GM12873 (cell line): ENCODE measurements at regions not wholly inside any gene's neighbourhood (a gene's known extent, or its start where the extent isn't known, plus 50 kb on each side); places are given as distances from the start of the nearest gene placed in this dataset.

Experiments
- CTCF ChIP-seq: IDR thresholded peaks from 2 replicates; pipeline ENCODE4 v1.5.1; 2012; ENCODE audit warnings: low read depth, mild to moderate bottlenecking, moderate library complexity, low read length, control low read depth; ENCODE audit not compliant: insufficient read depth; ENCODE audit errors: missing control alignments

DNA sequence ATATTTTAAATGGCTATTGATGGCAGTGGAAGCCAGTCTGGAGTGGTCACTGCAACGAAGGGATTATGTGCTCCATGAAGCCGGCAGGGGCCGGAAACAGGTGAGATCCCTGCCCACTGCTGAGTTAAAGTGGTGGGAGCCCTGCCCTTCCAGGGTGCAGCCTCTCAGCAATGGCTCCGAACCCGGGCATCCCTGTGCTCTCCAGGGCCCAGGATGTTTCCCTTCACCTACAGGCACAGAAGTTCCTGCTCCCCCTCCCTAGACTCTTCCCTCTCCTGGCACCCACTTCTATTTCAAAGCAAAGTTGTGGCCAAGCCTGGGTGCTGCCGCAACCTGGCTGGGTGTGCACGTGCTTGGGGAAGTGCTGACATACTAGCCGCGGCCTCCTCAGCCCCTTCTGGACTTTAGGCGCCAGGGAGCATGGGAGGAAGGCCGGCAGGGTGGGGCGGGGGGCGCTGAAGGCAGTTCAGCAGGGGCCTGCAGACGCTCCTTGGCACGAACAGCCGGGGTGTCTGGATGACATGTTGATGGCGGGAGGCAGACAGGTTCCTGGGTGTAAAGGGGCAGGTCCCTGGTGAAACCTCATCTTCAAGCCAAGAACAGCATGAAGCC lies 452.3 kb downstream of the HTR1B start:
- no peak for TF ChIP-seq CTCF

GRCh38 chr6:76992553-76992952 lies 470.7 kb downstream of the HTR1B start:
- TF ChIP-seq CTCF: no peak

DNA sequence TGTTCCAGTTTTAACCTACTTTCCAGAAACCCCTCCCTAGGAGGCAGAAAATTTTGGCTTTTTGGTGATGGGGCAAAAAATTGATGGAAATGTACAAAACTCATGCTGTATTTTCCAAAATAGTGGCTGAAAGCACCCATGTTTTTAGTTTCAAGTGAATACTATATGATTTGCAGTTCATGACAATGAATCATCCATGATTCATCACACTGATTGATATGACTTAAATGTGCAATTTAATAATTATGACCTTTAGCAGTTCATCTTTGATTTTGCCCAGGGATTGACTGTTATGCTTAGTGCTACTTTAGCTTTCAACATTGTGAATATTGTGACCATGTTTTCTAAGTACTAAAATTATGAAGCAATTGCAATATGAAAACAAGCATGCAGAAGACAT lies 478.7 kb downstream of the HTR1B start:
- no peak for TF ChIP-seq CTCF

GRCh38 chr6:76982476-76983199 lies 480.7 kb downstream of the HTR1B start:
- TF ChIP-seq CTCF: no peak

DNA sequence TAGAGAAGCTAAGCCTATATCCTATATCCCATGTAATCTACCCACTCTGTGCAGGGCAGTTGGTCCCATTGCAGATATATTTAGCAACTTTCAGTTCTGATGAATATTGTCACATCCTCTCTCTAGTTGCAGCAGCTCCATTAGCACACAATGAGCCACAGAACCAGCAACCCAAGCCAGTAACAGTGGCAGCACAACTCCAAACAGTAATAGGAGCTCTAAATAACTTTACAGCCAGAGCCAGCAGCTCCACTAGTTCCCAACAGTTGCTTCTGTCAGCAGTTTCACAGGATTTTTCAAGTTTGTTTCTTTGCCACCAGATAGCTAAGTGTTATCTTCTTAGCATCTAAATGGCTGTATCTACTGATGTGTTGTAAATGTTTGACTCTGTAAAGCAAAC lies 490.8 kb downstream of the HTR1B start:
- no peak for TF ChIP-seq CTCF

DNA sequence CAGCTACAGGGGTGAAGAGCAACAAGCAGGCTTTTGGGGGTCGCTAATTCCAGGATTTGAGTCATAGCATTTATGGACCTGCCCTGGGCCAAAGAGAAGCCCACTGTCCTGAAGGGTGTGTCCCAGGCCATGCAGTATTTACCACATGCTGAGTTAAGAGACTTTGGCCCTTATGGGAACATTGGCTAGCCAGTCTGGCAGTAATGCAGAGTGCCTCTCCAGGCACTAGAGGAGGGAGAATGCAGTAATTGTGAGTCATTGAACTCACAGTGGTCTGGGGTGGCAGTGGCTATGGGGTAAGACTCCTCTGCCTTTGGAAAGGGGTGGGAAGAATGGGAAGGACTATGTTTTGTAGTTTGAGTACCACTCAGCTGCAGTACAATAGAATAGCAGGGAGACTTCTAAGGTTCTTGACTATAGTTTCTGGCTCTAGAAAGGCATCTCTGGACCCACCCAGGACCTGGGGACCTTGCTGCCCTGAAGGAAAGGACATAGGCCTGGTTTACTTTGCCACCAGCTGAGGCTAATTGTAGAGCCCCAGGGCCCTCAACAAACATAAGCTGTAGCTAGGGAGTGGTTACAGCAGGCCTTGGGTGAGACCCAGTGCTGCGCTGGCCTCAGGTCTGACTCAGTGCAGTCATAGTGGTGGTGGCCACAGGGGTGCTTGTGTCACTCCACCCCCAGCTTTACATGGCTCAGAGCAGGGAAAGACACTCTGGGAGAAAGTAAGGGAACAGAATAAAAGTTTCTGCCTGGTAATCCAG lies 520.9 kb downstream of the HTR1B start:
- TF ChIP-seq CTCF: no peak

DNA sequence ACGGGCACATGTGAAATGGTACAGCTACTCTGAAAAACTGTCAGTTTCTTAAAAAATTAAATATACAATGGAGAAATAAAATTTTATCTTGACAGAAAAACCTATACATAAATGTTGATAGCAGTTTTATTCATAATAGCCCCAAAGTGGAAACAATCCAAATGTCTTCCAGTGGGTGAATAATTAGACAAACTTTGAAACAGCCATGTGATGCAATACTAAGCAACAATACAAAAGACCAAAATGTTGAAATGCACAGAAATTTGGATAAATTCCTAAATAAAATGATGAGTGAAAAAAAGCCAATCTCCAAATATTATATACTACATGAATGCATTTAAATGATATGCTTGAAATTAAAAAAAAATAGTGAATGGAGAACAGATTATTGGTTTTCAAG lies 523.1 kb downstream of the HTR1B start:
- TF ChIP-seq CTCF: no peak
